SK-N-SH treated with all-trans-retinoic acid at 6 μM for 48 hours (cell line): ENCODE measurements at regions not wholly inside any gene's neighbourhood (a gene's known extent, or its start where the extent isn't known, plus 50 kb on each side); places are given as distances from the start of the nearest gene placed in this dataset.

Experiments
- ARNTL ChIP-seq: fragments of 450-650 bp; formaldehyde crosslinking; IDR thresholded peaks from 2 replicates; pipeline ENCODE4 v1.5.0; 2020; ENCODE audit warnings: low read depth, mild to moderate bottlenecking, moderate library complexity, borderline replicate concordance
- CSDC2 ChIP-seq: fragments of 250-450 bp; sonication (Bioruptor Pico); IDR thresholded peaks from 2 replicates; pipeline ENCODE4 v1.5.0; 2020; ENCODE audit warnings: mild to moderate bottlenecking, moderate library complexity
- CSRNP3 ChIP-seq: fragments of 250-450 bp; sonication (Bioruptor Pico); IDR thresholded peaks from 2 replicates; pipeline ENCODE4 v1.5.1; 2021; ENCODE audit warnings: mild to moderate bottlenecking, moderate library complexity
- PATZ1 ChIP-seq: fragments of 250-450 bp; sonication (Bioruptor Pico); IDR thresholded peaks from 2 replicates; pipeline ENCODE4 v1.8.0; 2020; ENCODE audit warnings: mild to moderate bottlenecking, moderate library complexity, borderline replicate concordance
- RARB ChIP-seq: fragments of 250-450 bp; sonication (Bioruptor Pico); IDR thresholded peaks from 2 replicates; pipeline ENCODE4 v1.8.0; 2021; ENCODE audit warnings: mild to moderate bottlenecking, moderate library complexity
- TCF4 ChIP-seq: fragments of 250-450 bp; sonication (Bioruptor Pico); IDR thresholded peaks from 2 replicates; pipeline ENCODE4 v1.8.0; 2021; ENCODE audit warnings: mild to moderate bottlenecking, moderate library complexity, borderline replicate concordance
- ZFP3 ChIP-seq: fragments of 250-450 bp; sonication (Bioruptor Pico); IDR thresholded peaks from 2 replicates; pipeline ENCODE4 v1.5.0; 2020; ENCODE audit warnings: mild to moderate bottlenecking, moderate library complexity
- ZFP30 ChIP-seq: fragments of 450-650 bp; formaldehyde crosslinking; IDR thresholded peaks from 2 replicates; pipeline ENCODE4 v1.5.0; 2022; ENCODE audit warnings: mild to moderate bottlenecking, moderate library complexity

GRCh38 chr18:53771664-53772063 is 452.8 kb downstream of the MBD2 start:
- no peak for TF ChIP-seq RARB (CRISPR knock-in tag)
- no peak for TF ChIP-seq ZFP30
- TF ChIP-seq TCF4 (CRISPR knock-in tag): peak; percentile 81
- TF ChIP-seq PATZ1: no peak
- no peak for TF ChIP-seq CSDC2 (CRISPR knock-in tag)
- TF ChIP-seq CSRNP3 (CRISPR knock-in tag): 0 out of 2 replicates have a peak, but pooled peaks have one; percentile 38
- TF ChIP-seq ARNTL (CRISPR knock-in tag): no peak
- TF ChIP-seq ZFP3 (CRISPR knock-in tag): no peak
